ENCODE measurements at regions not wholly inside any gene's neighbourhood (a gene's known extent, or its start where the extent isn't known, plus 50 kb on each side); places are given as distances from the start of the nearest gene placed in this dataset.

DNA sequence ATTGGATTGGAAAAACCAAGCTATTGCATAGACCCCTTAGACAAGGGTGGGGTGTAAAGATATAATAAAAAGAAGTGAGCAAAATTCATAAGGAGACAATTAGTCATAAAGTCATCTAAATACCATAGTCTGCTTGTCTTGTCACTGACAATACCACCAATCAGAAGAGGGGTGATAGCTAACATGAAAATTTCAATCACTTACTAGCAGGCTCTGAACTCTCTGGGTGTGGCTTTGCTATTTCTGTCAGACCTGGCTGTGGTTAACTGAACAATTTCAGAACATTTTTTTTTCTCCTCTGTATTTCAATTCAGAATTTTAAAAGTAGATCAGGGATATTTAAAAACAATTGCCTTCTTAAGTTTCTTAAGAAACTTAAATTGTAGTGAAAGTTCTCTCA is 158.5 kb upstream of the PRMT6 start:
- TF ChIP-seq CTCF (IDR thresholded peaks at IDR 0.05; ENCODE audit: low read depth): no peak

- no peak for TF ChIP-seq CTCF (IDR thresholded peaks at IDR 0.05; ENCODE audit: low read depth)
These were observed 156.8 kb upstream of the PRMT6 start for GRCh38 chr1:106899644-106900043.

- no peak for TF ChIP-seq CTCF (IDR thresholded peaks at IDR 0.05; ENCODE audit: low read depth)
These were observed 148.7 kb upstream of the PRMT6 start for GRCh38 chr1:106907795-106908194.

DNA sequence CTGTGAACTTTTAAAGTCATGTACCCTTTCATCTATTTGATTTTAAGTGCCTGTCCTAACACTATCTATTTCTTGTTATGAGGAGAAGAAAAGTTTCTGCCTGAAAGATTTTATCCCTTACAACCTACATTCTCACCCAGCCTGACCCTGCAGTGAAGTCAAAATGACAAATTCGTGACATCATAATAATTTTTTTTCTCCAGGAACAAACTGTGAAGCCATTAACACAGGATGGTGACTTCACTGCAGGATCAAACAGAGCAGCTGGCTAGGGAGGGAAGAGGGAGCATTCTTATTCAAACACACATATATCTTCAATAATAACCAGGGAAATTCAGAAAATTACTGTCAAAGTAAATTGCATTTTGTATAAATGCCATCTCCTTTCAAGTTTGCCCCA is 147.8 kb upstream of the PRMT6 start:
- TF ChIP-seq CTCF (IDR thresholded peaks at IDR 0.05; ENCODE audit: low read depth): no peak

GRCh38 chr1:106910798-106911197 is 145.7 kb upstream of the PRMT6 start:
- no peak for TF ChIP-seq CTCF (IDR thresholded peaks at IDR 0.05; ENCODE audit: low read depth)

DNA sequence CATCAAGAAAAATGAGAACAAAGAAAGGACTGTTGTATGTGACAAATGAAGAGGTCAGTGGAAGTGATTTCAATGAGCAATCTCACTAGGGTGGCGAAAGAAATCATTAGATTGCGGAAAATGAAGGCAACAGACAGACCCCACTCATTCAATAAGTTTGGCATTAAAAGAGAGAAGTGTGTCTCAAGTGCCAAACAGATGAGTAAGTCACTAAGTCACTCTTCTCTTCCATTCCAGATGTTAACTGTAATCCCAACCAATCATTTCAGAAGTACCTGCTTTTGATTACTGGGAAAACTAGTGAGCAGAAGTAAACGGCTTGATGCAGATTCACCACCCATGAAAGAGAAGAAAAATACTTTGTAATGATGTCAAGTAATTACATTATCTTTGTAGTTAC is 144.3 kb upstream of the PRMT6 start:
- no peak for TF ChIP-seq CTCF (IDR thresholded peaks at IDR 0.05; ENCODE audit: low read depth)

DNA sequence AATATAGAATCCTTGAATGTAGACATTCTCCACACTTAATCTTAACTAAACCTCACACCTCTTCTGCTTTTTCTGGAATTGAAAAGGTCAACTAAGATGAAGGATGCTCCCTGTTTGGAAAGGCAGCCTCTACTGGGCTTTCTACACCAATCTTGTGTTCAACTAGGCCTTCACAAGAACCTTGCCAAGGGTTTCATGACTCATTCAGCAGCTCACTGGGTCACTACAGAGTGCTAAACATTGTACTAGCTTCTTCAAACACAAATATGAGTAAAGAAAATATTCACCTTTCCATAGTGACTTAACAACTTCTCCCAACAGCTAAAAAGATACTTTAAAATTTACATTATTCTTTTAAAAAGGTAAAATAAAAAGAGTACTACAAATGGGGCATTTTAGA is 135.3 kb upstream of the PRMT6 start:
- no peak for TF ChIP-seq CTCF (IDR thresholded peaks at IDR 0.05; ENCODE audit: low read depth)

DNA sequence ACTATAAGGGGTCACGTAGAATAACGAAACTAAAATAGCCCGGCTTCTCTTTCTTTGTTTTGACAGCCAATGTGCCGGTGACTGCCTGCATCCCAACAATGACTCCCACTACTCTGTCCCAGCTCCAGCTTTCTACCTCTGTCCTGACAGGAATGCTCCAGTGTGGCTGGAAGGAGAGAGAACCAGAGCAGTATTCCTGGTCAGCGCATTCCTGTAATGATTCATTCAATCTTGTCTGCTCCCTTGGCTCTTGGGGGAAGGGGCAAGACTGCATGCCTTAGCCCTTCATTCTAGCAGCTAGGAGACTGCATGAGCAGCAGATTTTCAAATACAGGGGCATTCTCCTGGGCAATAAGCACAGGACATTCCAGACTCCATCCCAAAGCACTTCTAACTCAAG is 132.1 kb upstream of the PRMT6 start:
- no peak for TF ChIP-seq CTCF (IDR thresholded peaks at IDR 0.05; ENCODE audit: low read depth)
